ENCODE measurements at regions not wholly inside any gene's neighbourhood (a gene's known extent, or its start where the extent isn't known, plus 50 kb on each side); places are given as distances from the start of the nearest gene placed in this dataset.
"Not testable (repeated sequence)": the region's sequence is repeated elsewhere in the genome, so short reads cannot be mapped to it uniquely, and the experiment has no call there.

GRCh38 chr13:68970532-68970931, 1137.1 kb upstream of the ATXN8OS start:
- no peak for DNase-seq (ENCODE audit: low read depth)

- DNase-seq (ENCODE audit: low read depth): no peak
Observed at GRCh38 chr13:68948586-68948985, 1159.0 kb upstream of the ATXN8OS start.

- no peak for DNase-seq (ENCODE audit: low read depth)
Observed at GRCh38 chr13:68944272-68944671, 1163.4 kb upstream of the ATXN8OS start.

GRCh38 chr13:68940049-68940448, 1167.6 kb upstream of the ATXN8OS start:
- no peak for DNase-seq (ENCODE audit: low read depth)

- no peak for DNase-seq (ENCODE audit: low read depth)
Observed at GRCh38 chr13:68938639-68939038, 1169.0 kb upstream of the ATXN8OS start.

GRCh38 chr13:68929075-68929745, 1178.4 kb upstream of the ATXN8OS start:
- no peak for DNase-seq (ENCODE audit: low read depth)

GRCh38 chr13:68927387-68928026, 1180.1 kb upstream of the ATXN8OS start:
- no peak for DNase-seq (ENCODE audit: low read depth)

GRCh38 chr13:68923995-68924394, 1183.6 kb upstream of the ATXN8OS start:
- no peak for DNase-seq (ENCODE audit: low read depth)

- no peak for DNase-seq (ENCODE audit: low read depth)
Observed at GRCh38 chr13:68908879-68909278, 1198.7 kb upstream of the ATXN8OS start.

GRCh38 chr13:68905186-68905585, 1202.4 kb upstream of the ATXN8OS start:
- no peak for DNase-seq (ENCODE audit: low read depth)

GRCh38 chr13:68897331-68897928, 1210.2 kb upstream of the ATXN8OS start:
- no peak for DNase-seq (ENCODE audit: low read depth)

GRCh38 chr13:68895696-68896095, 1211.9 kb upstream of the ATXN8OS start:
- DNase-seq (ENCODE audit: low read depth): no peak

GRCh38 chr13:68893721-68894120, 1213.9 kb upstream of the ATXN8OS start:
- not testable (repeated sequence) for DNase-seq (ENCODE audit: low read depth)

GRCh38 chr13:68892596-68892995, 1215.0 kb upstream of the ATXN8OS start:
- not testable (repeated sequence) for DNase-seq (ENCODE audit: low read depth)

GRCh38 chr13:68890101-68890500, 1217.5 kb upstream of the ATXN8OS start:
- not testable (repeated sequence) for DNase-seq (ENCODE audit: low read depth)

GRCh38 chr13:68888832-68889231, 1218.8 kb upstream of the ATXN8OS start:
- DNase-seq (ENCODE audit: low read depth): no peak

GRCh38 chr13:68872338-68872737, 1235.3 kb upstream of the ATXN8OS start:
- no peak for DNase-seq (ENCODE audit: low read depth)

- DNase-seq (ENCODE audit: low read depth): no peak
Observed at GRCh38 chr13:68851026-68851425, 1256.6 kb upstream of the ATXN8OS start.

GRCh38 chr13:68850160-68850559, 1257.5 kb upstream of the ATXN8OS start:
- no peak for DNase-seq (ENCODE audit: low read depth)

- no peak for DNase-seq (ENCODE audit: low read depth)
Observed at GRCh38 chr13:68846663-68847062, 1261.0 kb upstream of the ATXN8OS start.

- DNase-seq (ENCODE audit: low read depth): no peak
Observed at GRCh38 chr13:68834375-68834774, 1273.3 kb upstream of the ATXN8OS start.

GRCh38 chr13:68816715-68817114, 1290.9 kb upstream of the ATXN8OS start:
- DNase-seq (ENCODE audit: low read depth): no peak

- no peak for DNase-seq (ENCODE audit: low read depth)
Observed at GRCh38 chr13:68813180-68813796, 1294.3 kb upstream of the ATXN8OS start.
